ENCODE measurements at regions not wholly inside any gene's neighbourhood (a gene's known extent, or its start where the extent isn't known, plus 50 kb on each side); places are given as distances from the start of the nearest gene placed in this dataset.

- H3K9me3 Mint-ChIP-seq = peaks cover 9% of the 10 kb centered on the region
- peaks cover 12% of the 10 kb centered on the region for H3K27me3 Mint-ChIP-seq (ENCODE audit: low read depth, poor library complexity)
- DNase-seq = no peak
- no peaks in the 10 kb centered on the region for H3K36me3 Mint-ChIP-seq (ENCODE audit: low read depth)
- no peak overlapping the region for H3K4me3 Mint-ChIP-seq
- H3K27ac Mint-ChIP-seq = no peak overlapping the region
- TF ChIP-seq CTCF (IDR thresholded peaks at IDR 0.05) = no peak
- peaks cover 23% of the 10 kb centered on the region for H3K4me1 Mint-ChIP-seq
Observed at GRCh38 chr7:42409296-42409695, 172.3 kb upstream of the GLI3 start.

GRCh38 chr7:42407833-42408232 is 170.8 kb upstream of the GLI3 start:
- DNase-seq = peak; percentile 8
- Mint-ChIP-seq H3K9me3 (peaks cover 4% of the 10 kb centered on the region), H3K27me3 (ENCODE audit: low read depth, poor library complexity) (peaks cover 12% of the 10 kb centered on the region), H3K4me3 (no peak overlapping the region), H3K4me1 (peaks cover 23% of the 10 kb centered on the region), H3K36me3 (ENCODE audit: low read depth) (no peaks in the 10 kb centered on the region), H3K27ac (peak overlapping the region; percentile 41)
- no peak for TF ChIP-seq CTCF (IDR thresholded peaks at IDR 0.05)

GRCh38 chr7:42407021-42407710 is 170.2 kb upstream of the GLI3 start:
- no peak overlapping the region for H3K27ac Mint-ChIP-seq
- no peak overlapping the region for H3K4me3 Mint-ChIP-seq
- no peak for DNase-seq
- peaks cover 4% of the 10 kb centered on the region for H3K9me3 Mint-ChIP-seq
- no peaks in the 10 kb centered on the region for H3K36me3 Mint-ChIP-seq (ENCODE audit: low read depth)
- peaks cover 13% of the 10 kb centered on the region for H3K27me3 Mint-ChIP-seq (ENCODE audit: low read depth, poor library complexity)
- peaks cover 23% of the 10 kb centered on the region for H3K4me1 Mint-ChIP-seq
- no peak for TF ChIP-seq CTCF (IDR thresholded peaks at IDR 0.05)

- Mint-ChIP-seq H3K27ac (no peak overlapping the region), H3K4me1 (peaks cover 23% of the 10 kb centered on the region), H3K4me3 (no peak overlapping the region), H3K27me3 (ENCODE audit: low read depth, poor library complexity) (peaks cover 15% of the 10 kb centered on the region), H3K9me3 (no peaks in the 10 kb centered on the region), H3K36me3 (ENCODE audit: low read depth) (no peaks in the 10 kb centered on the region)
- no peak for DNase-seq
- TF ChIP-seq CTCF (IDR thresholded peaks at IDR 0.05) = no peak
Observed at GRCh38 chr7:42406358-42406757, 169.3 kb upstream of the GLI3 start.

GRCh38 chr7:42405782-42406181 is 168.8 kb upstream of the GLI3 start:
- no peak overlapping the region for H3K4me3 Mint-ChIP-seq
- peaks cover 15% of the 10 kb centered on the region for H3K27me3 Mint-ChIP-seq (ENCODE audit: low read depth, poor library complexity)
- H3K27ac Mint-ChIP-seq = no peak overlapping the region
- H3K9me3 Mint-ChIP-seq = no peaks in the 10 kb centered on the region
- no peak for DNase-seq
- TF ChIP-seq CTCF (IDR thresholded peaks at IDR 0.05) = no peak
- H3K4me1 Mint-ChIP-seq = peaks cover 23% of the 10 kb centered on the region
- H3K36me3 Mint-ChIP-seq (ENCODE audit: low read depth) = no peaks in the 10 kb centered on the region

GRCh38 chr7:42403831-42404230 is 166.8 kb upstream of the GLI3 start:
- Mint-ChIP-seq H3K27me3 (ENCODE audit: low read depth, poor library complexity) (peaks cover 8% of the 10 kb centered on the region), H3K27ac (no peak overlapping the region), H3K9me3 (no peaks in the 10 kb centered on the region), H3K4me3 (no peak overlapping the region), H3K36me3 (ENCODE audit: low read depth) (no peaks in the 10 kb centered on the region), H3K4me1 (peaks cover 18% of the 10 kb centered on the region)
- DNase-seq = no peak
- no peak for TF ChIP-seq CTCF (IDR thresholded peaks at IDR 0.05)

All from nephron progenitor cell (in vitro differentiated cells).